ENCODE measurements at regions not wholly inside any gene's neighbourhood (a gene's known extent, or its start where the extent isn't known, plus 50 kb on each side); places are given as distances from the start of the nearest gene placed in this dataset.
"Not testable (repeated sequence)": the region's sequence is repeated elsewhere in the genome, so short reads cannot be mapped to it uniquely, and the experiment has no call there.

DNA sequence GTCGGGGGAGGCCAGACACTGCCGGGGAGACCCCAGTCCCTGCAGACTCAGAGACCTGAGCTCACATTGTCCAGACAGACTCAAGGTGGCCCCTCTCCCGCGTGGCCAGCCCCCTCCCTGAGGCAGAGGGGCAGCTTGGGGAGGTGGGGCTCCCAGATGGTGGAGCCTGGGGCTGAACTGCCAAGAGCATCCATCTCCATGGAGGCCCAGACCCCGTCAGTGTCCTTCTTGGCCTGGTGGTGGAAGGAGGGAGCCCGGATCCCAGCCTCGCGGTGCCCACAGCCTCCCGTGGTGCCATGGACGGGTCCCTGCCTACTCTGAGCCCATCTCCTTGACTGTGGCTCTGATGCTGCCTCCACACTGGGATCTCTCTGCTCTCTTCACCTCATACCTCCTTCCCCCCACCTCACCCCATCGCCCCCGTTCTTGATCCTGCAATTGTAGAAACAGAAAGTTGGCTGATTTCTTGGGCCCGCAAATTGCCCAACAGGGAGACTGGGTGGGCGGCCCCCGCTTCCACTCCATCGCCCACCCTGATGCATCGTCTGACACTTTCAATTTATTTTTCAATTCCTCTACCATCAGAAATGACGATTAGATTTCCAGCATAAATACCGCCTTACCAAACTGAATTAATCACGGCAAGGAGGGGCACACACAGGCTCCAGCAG, 348.9 kb downstream of the MATN1 start:
- DNase-seq: no peak

DNA sequence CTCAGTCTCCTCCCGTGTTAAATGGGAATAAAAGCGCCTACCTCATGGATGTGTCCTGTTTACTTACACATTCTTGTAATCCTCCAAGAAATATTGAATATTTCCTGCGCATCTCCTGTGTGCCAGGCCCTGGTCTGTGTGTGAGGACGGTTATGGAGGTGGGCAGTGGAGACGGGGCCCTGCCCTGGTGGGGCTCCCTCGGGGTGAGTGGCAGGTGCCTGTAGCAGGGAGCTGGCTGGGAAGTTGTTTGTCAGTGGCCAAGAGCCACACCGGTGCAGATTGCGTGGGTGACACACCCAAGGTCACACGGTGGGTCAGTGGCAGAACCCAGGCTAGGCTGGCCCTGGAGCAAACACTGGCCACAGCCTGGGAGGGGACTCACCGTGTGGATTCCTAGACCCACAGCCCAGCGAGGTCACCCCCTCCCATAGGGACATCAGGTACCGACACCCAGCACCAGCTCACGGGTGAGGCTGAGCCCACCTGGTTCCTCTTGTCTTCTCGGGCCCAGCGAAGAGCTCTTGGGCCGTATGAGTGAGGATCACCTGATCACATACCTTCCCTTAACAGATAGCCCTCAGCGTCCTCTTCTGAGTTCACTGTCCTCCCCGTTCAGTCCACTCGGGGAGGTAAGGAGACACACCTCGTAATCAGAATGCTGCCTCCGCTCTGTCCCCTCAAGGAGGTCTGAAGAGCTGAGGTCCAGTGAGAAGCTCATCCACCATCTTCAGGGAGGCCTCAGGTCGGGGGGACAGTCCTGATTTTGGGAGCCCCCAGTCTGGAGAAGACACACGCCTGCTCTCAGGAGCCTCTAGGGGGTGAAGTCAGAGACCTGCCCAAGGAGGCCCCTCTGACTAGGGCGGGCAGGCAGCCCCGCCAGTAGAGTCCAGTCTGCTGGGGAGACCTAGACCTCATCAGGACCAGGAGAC, 349.6 kb downstream of the MATN1 start:
- DNase-seq: no peak

DNA sequence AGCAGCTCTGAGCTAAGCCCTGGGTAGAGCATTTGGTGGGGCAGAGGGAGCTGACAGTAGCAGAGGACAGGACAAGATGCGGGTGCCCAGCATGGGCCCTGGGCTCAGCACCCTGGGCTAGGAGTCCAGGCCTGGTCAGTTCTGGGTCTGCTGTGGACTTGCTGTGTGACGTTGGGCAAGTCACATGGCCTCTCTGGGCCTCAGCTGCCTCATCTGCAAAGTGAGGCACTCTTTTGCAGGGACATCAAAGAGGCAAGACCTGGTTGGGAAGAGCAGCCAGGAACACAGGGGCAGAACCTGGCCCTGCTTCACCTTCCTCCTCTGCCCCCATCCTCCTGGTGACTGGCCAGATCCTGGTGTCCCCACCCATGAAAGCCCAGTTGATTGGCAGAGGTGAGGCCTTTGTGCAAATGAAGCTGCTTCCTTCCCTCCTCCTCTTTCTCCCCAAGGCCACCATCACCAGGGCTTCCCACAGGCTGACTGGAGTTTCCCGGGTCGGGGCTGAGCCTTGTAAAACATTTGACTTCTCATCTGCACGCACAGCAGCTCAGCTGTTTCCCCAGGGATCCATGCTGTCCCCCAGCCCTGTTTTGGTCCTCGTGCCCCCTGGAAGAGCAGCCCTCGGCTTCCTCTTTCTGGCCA, 350.5 kb downstream of the MATN1 start:
- DNase-seq: no peak

DNA sequence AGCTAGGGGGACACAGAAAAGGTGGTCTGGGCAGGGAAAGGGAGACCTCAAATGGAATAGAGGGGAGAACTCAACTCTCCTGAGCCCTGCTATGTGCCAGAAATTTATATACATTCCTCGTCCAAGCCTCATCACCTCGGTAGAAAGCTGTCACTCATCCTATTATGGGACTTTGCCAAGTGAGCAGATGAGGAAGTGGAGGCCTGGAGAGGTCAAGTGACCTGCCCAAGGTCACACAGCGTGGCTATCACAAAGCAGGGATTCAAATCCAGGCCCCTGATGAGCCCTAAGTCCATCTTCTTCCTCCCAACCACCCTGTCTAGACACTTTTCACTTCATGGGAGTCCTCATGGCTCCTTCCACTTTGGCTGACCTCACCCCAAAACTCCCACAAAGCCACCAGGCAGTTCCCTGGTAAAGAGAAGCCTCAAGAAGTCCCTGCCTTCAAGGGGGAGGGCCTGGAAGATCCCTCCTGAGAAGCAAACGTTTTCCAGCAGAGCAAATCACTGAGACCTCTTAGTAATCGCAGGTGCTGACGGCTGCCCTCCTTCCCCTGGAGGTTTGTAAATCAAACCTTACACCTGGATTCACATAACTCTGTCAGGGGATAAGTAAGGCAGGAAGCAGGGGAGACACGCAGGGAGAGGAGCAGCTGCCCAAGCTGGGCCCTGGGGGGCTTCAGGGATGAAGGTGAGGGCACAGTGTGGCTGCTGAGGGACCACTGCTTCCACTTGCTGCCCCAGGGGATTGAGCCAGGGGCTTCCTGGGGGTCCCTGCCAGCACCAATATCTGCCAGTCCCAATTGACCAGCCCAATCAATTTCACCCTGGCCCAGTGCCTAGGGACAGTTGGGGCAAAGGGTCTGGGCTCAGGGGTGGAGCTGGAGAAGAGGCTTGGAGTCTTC, 351.2 kb downstream of the MATN1 start:
- no peak for DNase-seq

DNA sequence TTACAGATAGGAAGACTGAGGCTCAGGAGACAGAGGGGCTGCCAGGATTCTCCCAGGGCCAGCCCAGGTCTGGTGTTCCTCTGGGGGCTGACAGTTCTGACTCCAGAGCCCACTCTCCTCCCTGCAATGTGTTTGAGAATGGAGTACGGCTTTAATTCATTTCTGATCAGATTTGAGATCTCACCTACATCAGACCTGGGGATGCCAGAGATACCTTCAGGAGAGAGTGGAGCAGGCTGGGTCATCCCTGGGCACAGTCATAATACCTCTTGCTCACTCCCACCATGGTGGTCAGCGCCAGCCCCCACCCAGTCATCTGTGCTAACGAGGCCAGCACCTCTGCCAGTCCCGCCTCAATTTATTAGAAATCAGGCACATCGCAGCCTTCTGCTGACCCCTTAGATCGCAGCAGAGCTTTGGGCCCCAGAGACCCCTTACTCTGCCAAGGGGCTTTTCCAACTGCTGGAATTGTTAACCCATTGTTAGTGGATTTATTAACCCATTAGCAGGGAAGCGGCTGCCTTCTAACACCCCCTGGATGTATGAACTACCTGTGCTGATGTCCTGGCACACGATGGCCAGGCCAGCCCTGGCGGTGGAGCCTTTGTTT, 352.1 kb downstream of the MATN1 start:
- DNase-seq: no peak

DNA sequence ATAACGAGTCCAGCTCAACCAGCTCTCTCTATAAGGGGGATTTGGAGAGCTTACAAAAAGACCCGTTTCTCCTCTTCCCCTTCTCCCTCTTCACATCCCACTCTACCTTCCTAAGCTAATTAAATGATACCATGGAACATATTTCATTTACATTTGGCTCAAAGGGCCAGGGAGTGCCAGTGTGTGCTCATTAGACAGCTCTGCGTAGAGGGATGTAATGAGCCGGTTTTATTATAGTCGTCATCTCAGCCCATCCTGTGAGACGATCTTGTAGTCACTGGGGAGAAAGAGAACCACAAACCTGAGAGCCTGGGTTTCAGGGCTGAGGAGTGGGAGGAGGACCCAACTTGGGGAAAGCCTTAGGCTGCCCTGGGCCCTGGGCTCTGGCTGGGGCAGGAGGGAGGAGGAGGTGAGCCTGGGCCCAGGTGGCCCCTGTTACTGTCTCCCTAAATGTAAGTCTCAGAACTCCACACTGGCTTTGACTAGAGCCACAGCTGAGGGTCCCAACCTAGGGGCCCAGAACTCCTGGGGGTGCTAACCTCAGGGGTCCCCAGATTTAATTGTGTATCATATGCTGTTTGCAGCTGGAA, 354.6 kb downstream of the MATN1 start:
- no peak for DNase-seq

DNA sequence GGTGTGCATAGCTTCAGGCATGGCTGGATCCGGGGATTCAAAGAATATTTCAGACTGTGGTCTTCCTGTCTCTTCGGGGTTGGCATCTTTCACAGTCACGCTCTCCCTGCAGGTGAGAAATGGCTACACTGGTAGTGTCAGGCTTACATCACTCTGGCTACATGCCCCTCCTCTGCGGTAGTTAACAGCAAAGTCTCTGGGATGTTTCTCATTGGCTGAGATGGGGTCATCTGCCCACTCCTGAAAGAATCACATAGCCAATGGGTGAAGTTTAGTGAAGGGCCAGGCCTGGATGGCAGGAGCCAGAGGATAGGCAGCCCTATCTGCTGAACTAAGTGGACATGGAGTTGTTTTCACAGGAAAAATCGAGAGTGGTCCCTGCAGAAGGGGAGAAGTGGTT, 356.5 kb downstream of the MATN1 start:
- no peak for DNase-seq

DNA sequence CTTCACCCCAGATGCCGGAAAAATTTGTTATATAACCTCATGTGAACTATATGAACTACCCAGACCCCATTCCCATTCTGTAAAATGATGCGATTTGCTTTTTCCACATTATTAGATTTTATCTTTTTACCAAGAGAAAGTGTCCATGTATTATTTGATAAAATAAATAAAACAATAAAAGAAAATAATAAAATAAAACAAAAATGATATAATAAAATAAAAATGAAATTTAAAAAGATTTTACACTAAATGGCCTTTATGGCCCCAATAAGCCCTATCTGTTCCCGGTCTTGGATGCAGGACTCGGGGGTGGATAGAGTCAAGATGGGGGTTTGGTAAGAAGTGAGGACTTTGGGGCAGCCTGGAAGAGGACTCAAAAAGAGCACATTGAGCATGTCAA, 357.2 kb downstream of the MATN1 start:
- no peak for DNase-seq

DNA sequence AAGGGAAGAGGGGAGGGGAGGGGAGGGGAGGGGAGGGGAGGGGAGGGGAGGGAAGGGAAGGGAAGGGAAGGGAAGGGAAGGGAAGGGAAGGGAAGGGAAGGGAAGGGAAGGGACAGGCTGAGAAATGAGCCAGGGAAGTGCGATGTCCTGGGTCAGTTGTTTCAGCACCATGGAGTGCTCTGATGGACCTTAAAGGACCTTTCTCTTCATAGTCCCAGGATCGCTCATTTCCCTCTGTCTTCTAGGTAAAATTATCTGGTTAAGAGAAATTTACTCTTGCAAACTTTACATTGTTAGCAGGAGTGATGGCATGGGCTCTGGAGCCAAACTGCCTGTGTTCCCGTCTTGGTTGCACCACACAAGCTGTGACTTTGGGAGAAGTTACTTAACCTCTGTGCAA, 357.8 kb downstream of the MATN1 start:
- no peak for DNase-seq

DNA sequence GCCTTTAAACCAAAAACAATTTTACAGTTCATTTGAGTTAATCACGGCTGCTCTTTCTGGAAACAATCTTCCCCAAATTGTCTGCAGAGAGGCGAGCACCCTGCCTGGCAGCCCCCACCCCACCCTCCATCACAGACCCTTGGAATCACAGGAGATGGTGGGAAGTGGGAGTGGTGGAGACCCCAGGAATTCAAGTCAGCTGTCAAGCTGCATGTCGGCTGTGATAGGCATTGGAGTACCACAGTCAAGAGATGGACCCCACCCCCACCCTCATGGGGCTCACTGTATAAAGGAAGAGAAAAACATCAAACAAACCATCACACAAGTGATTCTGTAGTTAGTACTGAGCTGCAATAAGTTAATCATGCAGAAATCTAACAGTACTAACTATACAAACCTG, 360.4 kb downstream of the MATN1 start:
- no peak for DNase-seq

DNA sequence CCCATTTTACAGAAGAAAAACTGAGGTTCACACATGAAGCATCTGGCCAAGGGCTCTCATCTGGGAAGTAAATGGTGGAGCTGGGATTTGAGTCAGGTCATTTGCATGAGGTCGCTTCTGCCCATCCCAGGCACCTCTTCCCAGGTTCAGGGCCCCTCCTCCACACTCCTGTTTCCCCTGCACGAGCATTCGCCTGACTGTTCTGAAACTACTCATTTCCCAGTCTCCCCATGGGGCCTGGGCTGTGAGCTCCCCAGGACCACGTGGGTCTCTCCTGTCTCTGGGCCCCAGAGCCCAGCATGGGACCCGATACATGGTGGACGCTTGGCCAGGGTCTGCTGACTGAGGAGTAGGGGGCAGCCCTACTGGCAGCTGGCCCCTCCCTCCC, 360.8 kb downstream of the MATN1 start:
- no peak for DNase-seq

DNA sequence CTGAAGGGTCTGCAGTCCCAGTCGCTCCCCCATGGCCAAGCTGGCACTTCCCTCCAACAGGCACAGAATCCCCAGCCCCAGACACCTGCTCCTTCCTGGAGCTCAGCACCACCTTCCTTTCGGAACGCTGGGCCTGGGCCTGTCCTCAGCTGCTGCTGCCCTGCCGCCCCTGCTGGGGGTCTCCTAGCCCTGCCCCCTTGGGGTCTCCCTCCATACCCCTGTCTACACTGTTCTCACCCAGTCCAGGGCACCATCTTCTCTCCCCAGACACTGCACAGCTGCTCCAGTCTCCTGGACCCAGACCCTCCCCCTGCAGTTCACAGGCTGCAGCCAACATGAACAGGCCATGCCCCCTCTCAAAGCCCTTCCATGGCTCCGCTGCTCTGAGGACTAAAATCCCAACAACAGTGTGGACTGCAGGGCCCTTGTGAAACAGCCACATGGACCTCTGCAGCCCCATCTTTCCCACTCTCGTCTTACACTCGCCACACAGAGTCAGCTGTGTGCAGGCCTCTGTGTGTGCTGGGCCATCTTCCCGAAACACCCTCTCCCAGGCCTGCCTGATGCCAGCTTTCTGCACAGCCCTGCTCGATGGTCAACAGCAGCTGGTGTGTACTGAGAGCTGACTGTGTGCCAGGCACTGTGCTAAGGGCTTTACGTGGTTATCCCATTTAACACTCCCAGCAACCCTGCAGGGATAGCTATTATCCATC, 361.3 kb downstream of the MATN1 start:
- DNase-seq: not testable (repeated sequence)

DNA sequence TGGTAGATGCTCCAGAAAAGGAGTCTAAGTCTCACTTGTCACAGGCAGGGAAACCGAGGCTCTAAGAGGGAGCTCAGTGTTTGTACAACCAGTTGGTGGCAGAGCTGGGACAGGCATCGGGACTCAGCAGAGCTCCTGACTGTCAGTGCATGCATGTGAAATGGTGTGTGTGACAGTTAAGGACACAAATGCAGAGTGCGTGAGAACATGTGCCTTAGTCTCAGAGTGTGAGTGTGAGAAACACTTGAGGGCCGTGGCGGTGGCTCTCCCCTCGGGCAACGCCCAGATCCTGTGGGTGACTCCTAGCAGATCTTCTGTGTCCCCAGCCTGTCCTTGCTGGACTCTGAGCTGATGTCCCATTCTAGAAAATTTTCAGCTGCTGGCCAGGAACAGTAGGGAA, 362.6 kb downstream of the MATN1 start:
- no peak for DNase-seq

DNA sequence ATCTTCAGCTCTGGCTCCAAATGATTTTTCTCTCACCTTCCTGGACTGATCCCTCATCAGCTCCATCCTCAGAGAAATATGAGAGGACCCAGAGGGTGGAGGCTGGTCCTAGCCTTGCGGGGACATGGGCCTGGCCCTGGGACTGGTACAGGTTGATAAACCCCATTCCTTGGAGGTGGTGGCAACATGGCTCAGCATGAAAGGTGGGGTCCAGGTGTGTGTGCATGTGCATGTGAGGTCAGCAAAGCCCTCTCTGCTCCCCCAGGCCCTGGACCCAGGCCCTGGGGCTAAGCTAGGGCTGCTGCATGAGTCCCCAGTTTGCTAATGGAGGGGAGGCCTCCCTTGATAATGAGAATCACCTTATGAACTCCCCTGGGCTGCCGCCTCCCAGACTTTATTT, 363.1 kb downstream of the MATN1 start:
- no peak for DNase-seq

DNA sequence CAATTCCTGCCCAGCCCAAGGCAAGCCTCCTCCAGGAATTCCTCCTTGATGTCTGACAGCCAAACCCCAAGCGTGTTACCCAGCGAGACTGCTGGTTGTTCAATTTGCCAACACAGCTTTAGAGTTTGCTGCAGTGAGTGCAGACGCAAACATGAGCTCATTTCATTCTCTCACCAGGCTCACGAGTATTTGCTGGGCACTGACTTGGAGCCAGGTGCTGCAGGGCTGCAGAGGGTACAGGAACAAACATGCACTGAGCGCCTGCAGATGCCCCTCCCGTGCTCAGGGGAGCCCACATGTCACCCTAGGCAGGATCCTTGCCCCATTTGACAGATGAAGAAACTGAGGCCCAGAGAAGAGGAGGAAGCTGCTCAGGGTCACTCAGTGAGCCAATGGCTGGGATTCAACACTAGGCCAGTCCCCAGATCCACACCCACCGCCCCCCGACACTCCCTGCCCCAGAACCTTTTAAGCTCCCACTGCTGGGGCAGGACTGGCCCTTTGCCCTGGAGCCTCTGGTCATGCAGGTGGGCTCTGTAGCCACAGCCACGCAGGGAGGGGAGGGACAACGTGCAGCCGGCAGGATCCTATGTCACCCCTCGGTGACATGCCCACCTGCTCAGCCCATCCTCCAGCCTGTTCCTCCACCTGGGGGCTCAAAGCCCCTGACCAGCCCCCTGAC, 363.7 kb downstream of the MATN1 start:
- no peak for DNase-seq

DNA sequence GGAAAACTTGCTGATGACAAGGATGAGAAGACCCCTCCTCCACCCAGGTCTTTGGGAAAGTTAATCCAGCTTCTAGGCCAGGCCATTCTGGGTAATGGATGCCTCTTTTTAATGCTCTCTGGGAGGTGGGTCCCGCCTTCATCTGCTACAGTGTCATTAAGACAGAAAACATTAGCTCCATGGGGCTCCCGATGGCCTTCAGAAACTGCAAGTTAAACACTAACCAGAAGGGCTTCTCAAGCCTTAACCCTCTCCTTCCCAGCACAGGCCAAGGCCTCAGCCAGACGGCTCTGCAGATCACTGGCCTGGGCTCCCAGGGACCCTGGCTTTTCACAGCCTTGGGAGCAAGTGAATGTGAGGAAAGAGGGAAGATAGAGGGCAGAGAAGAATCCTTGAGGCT, 364.9 kb downstream of the MATN1 start:
- DNase-seq: no peak

DNA sequence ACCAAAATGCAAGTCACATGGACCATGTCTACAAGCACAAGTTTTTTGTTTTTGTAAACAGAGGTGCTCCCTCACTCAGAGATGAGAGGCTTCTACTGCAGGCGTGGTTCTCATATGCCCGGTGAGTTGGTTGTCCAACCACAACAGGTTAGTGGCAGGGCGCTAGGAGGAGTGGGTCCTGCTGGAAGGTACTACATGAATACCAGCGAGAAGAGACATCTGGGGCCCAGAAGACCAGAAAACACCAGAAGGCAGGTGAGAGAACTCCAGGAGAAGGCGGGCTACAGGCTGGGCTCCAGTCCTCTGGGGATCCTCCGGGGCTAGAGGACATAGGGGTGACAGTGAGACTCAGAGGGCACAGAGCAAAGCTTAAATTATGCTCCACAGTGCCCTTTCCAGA, 366.5 kb downstream of the MATN1 start:
- no peak for DNase-seq

DNA sequence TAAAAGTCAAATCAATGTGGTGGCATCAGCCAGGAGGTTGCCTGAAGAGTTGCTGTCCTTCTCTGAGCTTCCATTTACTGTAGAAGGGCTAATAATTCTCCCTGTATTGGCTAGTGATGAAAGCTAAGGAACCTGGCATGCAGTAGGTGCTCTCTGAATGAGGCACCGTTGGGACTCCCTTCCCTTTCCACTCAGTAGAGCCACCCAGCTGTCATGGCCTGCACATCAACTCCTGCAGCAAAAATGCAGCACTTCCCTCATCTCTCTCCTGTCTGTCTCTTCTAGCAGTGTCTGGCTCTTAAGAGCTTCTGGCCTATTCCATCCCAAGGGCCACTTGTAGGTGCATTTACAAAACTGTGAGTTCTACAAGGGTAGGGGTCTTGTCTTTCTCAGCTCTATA, 369.0 kb downstream of the MATN1 start:
- no peak for DNase-seq

DNA sequence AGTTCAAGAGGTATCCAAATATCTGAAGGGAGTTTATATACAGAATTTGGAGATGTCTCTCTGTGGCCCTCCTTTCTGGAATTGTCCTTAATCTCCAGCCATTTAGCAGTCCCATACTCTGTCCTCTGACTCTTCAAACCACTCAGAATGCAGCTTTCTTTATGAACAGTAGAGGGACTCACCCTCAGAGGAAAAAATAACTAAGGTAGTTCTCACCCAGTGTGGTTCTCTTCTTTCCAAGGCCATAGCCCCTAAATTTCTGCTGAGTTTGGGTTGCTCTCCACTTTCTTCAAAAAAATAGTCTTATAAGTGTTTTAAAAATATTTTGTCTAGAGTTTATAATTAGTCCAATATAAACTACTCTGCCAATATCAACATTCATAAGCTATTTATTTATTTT, 369.7 kb downstream of the MATN1 start:
- no peak for DNase-seq

DNA sequence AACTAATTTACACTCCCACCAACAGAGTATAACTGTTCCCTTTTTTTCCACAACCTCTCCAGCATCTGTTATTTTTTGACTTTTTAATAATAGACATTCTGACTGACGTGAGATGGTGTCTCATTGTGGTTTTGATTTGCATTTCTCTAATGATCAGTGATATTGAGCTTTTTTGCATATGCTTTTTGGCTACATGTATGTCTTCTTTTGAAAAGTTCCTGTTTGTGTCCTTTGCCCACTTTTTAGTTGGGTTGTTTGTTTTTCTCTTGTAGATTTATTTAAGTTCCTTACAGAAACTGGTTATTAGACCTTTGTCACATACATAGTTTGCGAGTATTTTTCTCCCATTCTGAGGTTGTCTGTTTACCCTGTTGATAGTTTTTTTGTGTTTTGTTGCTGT, 375.2 kb downstream of the MATN1 start:
- DNase-seq: no peak

Data from CD4-positive, alpha-beta T cell treated with Interleukin-12 subunit alpha and Interleukin-12 subunit beta, for 1 hour (primary cell).